A673 (cell line): ENCODE measurements at regions not wholly inside any gene's neighbourhood (a gene's known extent, or its start where the extent isn't known, plus 50 kb on each side); places are given as distances from the start of the nearest gene placed in this dataset.

Source experiments
- BruUV-seq: library from RNA; stranded (reverse); fragments of 400-500 nt; replicated peaks from 2 replicates; lab custom pipeline; 2021; lab: Mats Ljungman, UMichigan
- CTCF ChIA-PET: fragments of 300-600 bp; sonication (Branson Sonifier 250); formaldehyde crosslinking; loops from one replicate; lab custom pipeline; 2022; ENCODE audit warnings: antibody characterized with exemption; lab: Charles Lee
- POLR2A ChIA-PET: fragments of 300-600 bp; sonication (Branson Sonifier 250); formaldehyde crosslinking; loops from one replicate; lab custom pipeline; 2022; ENCODE audit warnings: antibody characterized with exemption; ENCODE audit not compliant: low non-redundant PET; lab: Charles Lee
- DNase-seq: peaks from one replicate; pipeline ENCODE4 v3.0.0-alpha.2; 2015; ENCODE audit warnings: low spot score
- H3K27ac ChIP-seq: fragments of 200-600 bp; sonication (generic); 2 replicates; pipeline ENCODE4 v1.5.1; 2016; ENCODE audit warnings: mixed run types, low read depth, mild to moderate bottlenecking, mixed read lengths, antibody characterized with exemption, low read length; ENCODE audit not compliant: poor library complexity, severe bottlenecking
- H3K27me3 ChIP-seq: fragments of 200-600 bp; sonication (generic); replicated peaks from 2 replicates; pipeline ENCODE4 v1.6.1; 2017; ENCODE audit warnings: mixed run types, low read depth, mild to moderate bottlenecking, mixed read lengths, antibody characterized with exemption, low read length; ENCODE audit not compliant: insufficient read depth, poor library complexity
- H3K36me3 ChIP-seq: fragments of 200-600 bp; sonication (generic); 2 replicates; pipeline ENCODE4 v1.6.1; 2016; ENCODE audit warnings: mixed run types, mild to moderate bottlenecking, mixed read lengths, antibody characterized with exemption, low read length; ENCODE audit not compliant: insufficient read depth, poor library complexity, severe bottlenecking
- H3K4me1 ChIP-seq: fragments of 200-600 bp; sonication (generic); 2 replicates; pipeline ENCODE4 v1.6.1; 2017; ENCODE audit warnings: mixed run types, mild to moderate bottlenecking, mixed read lengths, antibody characterized with exemption, low read length; ENCODE audit not compliant: insufficient read depth, poor library complexity, severe bottlenecking
- H3K4me3 ChIP-seq: fragments of 200-600 bp; sonication (generic); 2 replicates; pipeline ENCODE4 v1.5.1; 2016; ENCODE audit warnings: low read depth, mixed run types, mild to moderate bottlenecking, mixed read lengths, low read length; ENCODE audit not compliant: poor library complexity, severe bottlenecking
- H3K9me3 ChIP-seq: fragments of 200-600 bp; sonication (generic); 2 replicates; pipeline ENCODE4 v1.6.1; 2016; ENCODE audit warnings: mixed run types, low read depth, mild to moderate bottlenecking, mixed read lengths, antibody characterized with exemption, low read length; ENCODE audit not compliant: poor library complexity, severe bottlenecking
- CTCF ChIP-seq: fragments of 300-800, 200-600 bp; sonication (generic); conservative IDR thresholded peaks from 2 replicates; pipeline ENCODE4 v1.5.1; 2017; ENCODE audit warnings: low read depth, mild to moderate bottlenecking, antibody characterized with exemption, low read length, moderate library complexity, mixed read lengths
- EZH2 ChIP-seq: fragments of 200-600 bp; sonication (generic); IDR thresholded peaks from 2 replicates; pipeline ENCODE4 v1.6.1; 2017; ENCODE audit warnings: borderline replicate concordance, low read depth, mild to moderate bottlenecking, mixed read lengths, antibody characterized with exemption, low read length; ENCODE audit not compliant: poor library complexity, severe bottlenecking
- intact Hi-C: fragments of 100-400 bp; cut with micrococcal nuclease; formaldehyde crosslinking; loops from one replicate; pipeline ENCODE4 v1.10.0; 2022; ENCODE audit not compliant: unreplicated experiment

DNA sequence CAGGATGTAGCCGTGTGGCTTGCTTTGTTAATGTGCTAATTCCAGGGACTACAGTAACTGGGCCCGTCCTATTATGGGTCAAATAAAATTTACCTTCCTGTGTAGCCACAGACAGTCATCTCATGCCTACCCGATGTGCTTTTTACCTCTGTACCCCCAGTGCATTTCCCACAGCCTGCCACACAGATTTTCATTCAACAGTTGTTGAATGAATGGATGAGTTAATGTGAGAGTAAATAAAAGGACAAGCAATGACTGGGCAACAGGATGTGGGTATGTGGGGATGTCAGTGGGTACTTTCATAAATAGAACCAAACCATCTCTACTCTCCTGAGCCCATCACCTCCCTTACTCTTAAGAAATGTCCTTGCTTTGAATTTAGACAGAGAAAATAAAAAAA lies 441.2 kb upstream of the ZNF462 start:
- POLR2A ChIA-PET, result no interaction called here
- no peaks in the 10 kb centered on the region for H3K4me1 ChIP-seq
- CTCF ChIA-PET, result no interaction called here
- no peaks in the 10 kb centered on the region for H3K27me3 ChIP-seq
- no peak overlapping the region for H3K4me3 ChIP-seq
- TF ChIP-seq EZH2, result no peak
- no peaks in the 10 kb centered on the region for H3K36me3 ChIP-seq
- no peak for DNase-seq
- no peak overlapping the region for H3K27ac ChIP-seq
- intact Hi-C loops, result no loop called here
- no peaks in the 10 kb centered on the region for H3K9me3 ChIP-seq
- BruUV-seq, result no TSS peak

DNA sequence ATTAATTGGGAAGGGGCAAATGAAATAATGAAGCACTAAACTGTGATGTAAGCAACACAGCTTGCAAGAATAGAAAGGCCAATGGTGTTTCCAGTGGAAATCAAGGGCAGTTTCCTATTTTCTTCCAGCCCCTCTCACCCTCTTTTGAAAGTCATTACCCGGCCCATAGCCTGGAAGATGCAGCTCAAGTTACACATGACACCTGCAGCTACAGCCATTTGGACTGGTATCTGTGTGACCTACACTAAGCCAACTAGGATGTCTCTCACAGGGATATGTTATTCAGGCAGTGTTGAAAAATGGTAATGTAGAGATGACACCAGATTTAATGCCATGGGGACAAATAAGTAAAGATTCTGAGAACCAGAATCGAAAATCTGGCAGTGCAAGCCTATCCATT lies 439.4 kb upstream of the ZNF462 start:
- ChIA-PET CTCF (no interaction called here), POLR2A (no interaction called here)
- Histone ChIP-seq H3K36me3 (no peaks in the 10 kb centered on the region), H3K4me3 (no peak overlapping the region), H3K4me1 (no peaks in the 10 kb centered on the region), H3K27ac (no peak overlapping the region), H3K9me3 (no peaks in the 10 kb centered on the region), H3K27me3 (no peaks in the 10 kb centered on the region)
- BruUV-seq, result no TSS peak
- TF ChIP-seq EZH2 (no peak), CTCF (no peak)
- no peak for DNase-seq
- intact Hi-C loops, result no loop called here

- Histone ChIP-seq H3K27ac (no peak overlapping the region), H3K9me3 (no peaks in the 10 kb centered on the region), H3K27me3 (no peaks in the 10 kb centered on the region), H3K4me3 (no peak overlapping the region), H3K4me1 (no peaks in the 10 kb centered on the region), H3K36me3 (no peaks in the 10 kb centered on the region)
- POLR2A ChIA-PET, result no interaction called here
- CTCF ChIA-PET, result no interaction called here
- TF ChIP-seq EZH2 (no peak), CTCF (no peak)
- no peak for DNase-seq
- no TSS peak for BruUV-seq
- intact Hi-C loops, result no loop called here
Measured at GRCh38 chr9:106432631-106433030, 430.3 kb upstream of the ZNF462 start.

DNA sequence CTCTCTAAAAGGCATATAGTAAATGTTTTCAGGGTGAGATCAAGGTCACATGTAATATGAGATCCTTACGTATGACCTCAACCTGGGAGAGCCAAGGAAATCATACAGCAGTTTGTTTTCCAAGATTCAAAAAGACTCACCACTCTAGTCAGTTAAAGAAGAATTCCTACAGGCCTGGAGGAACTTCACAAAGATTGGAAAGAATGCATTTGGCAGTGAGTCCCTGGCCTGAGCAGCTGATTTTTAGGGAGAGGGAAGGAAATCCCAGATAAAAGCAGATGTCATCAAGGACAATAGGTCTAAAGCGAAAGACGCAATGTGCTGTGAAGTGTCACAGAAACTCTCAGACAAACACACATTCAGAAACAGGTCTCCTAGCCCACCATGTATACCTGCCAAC lies 424.0 kb upstream of the ZNF462 start:
- no peak for TF ChIP-seq EZH2
- TF ChIP-seq CTCF, result no peak
- no peaks in the 10 kb centered on the region for H3K27me3 ChIP-seq
- H3K4me1 ChIP-seq, result no peaks in the 10 kb centered on the region
- no peaks in the 10 kb centered on the region for H3K36me3 ChIP-seq
- intact Hi-C loops, result no loop called here
- no peak for DNase-seq
- BruUV-seq, result no TSS peak
- CTCF ChIA-PET, result no interaction called here
- no peak overlapping the region for H3K27ac ChIP-seq
- POLR2A ChIA-PET, result no interaction called here
- H3K4me3 ChIP-seq, result no peak overlapping the region
- no peaks in the 10 kb centered on the region for H3K9me3 ChIP-seq
